Kidney (tissue), 13 donors: ENCODE measurements at regions not wholly inside any gene's neighbourhood (a gene's known extent, or its start where the extent isn't known, plus 50 kb on each side); places are given as distances from the start of the nearest gene placed in this dataset.

Experiments
- DNase-seq, 5 donors: peaks; one replicate each; pipeline ENCODE4 v3.0.0-alpha.2; 2013 to 2020
- FAIRE-seq: peaks from 2 replicates; lab custom pipeline; 2012; peaks lifted over from hg19 to GRCh38; lab: Jason Lieb, UNC
- H3K27ac ChIP-seq, 2 donors: one replicate each; pipeline ENCODE4 v1.7.0; 2013; ENCODE audit warnings: low read depth in 2 of 2, low read length in 2 of 2, inconsistent platforms in 1 of 2
- H3K27me3 ChIP-seq: one replicate; pipeline ENCODE4 v1.7.1; 2013; ENCODE audit warnings: low read length, inconsistent platforms; ENCODE audit not compliant: control insufficient read depth, insufficient read depth
- H3K36me3 ChIP-seq, 3 donors: one replicate each; pipeline versions ENCODE4 v1.7.0 to v1.7.1; 2013; ENCODE audit warnings: low read length in 3 of 3, control low read depth in 1 of 3, inconsistent platforms in 1 of 3; ENCODE audit not compliant: insufficient read depth in 3 of 3, control insufficient read depth in 2 of 3
- H3K4me1 ChIP-seq, 3 donors: one replicate each; pipeline versions ENCODE4 v1.7.0 to v1.7.1; 2013; ENCODE audit warnings: low read length in 3 of 3, inconsistent platforms in 1 of 3, low read depth in 1 of 3; ENCODE audit not compliant: control insufficient read depth in 2 of 3, insufficient read depth in 2 of 3
- H3K4me3 ChIP-seq, 3 donors: one replicate each; pipeline versions ENCODE4 v1.7.0 to v1.8.1; 2013; ENCODE audit warnings: low read length in 3 of 3, control low read depth in 1 of 3, inconsistent platforms in 1 of 3
- H3K9ac ChIP-seq, 3 donors: one replicate each; pipeline versions ENCODE4 v1.7.0 to v1.7.1; 2013; ENCODE audit warnings: low read length in 3 of 3, control low read depth in 1 of 3, inconsistent platforms in 1 of 3
- H3K9me3 ChIP-seq, 3 donors: one replicate each; pipeline versions ENCODE4 v1.7.0 to v1.7.1; 2013; ENCODE audit warnings: low read length in 3 of 3, control low read depth in 1 of 3, inconsistent platforms in 1 of 3; ENCODE audit not compliant: control insufficient read depth in 2 of 3, insufficient read depth in 1 of 3
- CTCF ChIP-seq: IDR thresholded peaks from 3 replicates; pipeline ENCODE4 v1.5.1; 2012; ENCODE audit warnings: mild to moderate bottlenecking, moderate library complexity, borderline replicate concordance; ENCODE audit not compliant: insufficient read depth; ENCODE audit errors: extremely low read depth
- intact Hi-C: fragments of 100-400 bp; cut with DNase I; formaldehyde crosslinking; loops from one replicate; pipeline ENCODE4 v1.11.1; 2022
- donor health status: control.
- donor health status: control.
- donor health status: control.
- donor health status: control.
- donor health status: control.
- donor health status: DM: yes; HTN: yes; CAD: no.
- donor health status: Normal renal cell carcinoma (clear cell type).

- H3K27ac ChIP-seq: no peak overlapping the region
Measured at GRCh38 chr1:238955934-238956333, 430.4 kb upstream of the CHRM3 start.

GRCh38 chr1:238954865-238955264, 431.5 kb upstream of the CHRM3 start:
- H3K4me1 ChIP-seq: no peaks in the 10 kb centered on the region
- H3K4me3 ChIP-seq: no peak overlapping the region
- intact Hi-C loops: no loop called here
- FAIRE-seq (no peak), DNase-seq (no peak)
- no peaks in the 10 kb centered on the region for H3K9me3 ChIP-seq
- no peaks in the 10 kb centered on the region for H3K27me3 ChIP-seq
- TF ChIP-seq CTCF: no peak
- no peak overlapping the region for H3K9ac ChIP-seq
- H3K27ac ChIP-seq: no peak overlapping the region
- H3K36me3 ChIP-seq: no peaks in the 10 kb centered on the region

More at GRCh38 chr1:238955934-238956333, 430.4 kb upstream of the CHRM3 start:
- H3K4me3 ChIP-seq: no peak overlapping the region
- no peaks in the 10 kb centered on the region for H3K4me1 ChIP-seq
- no peaks in the 10 kb centered on the region for H3K9me3 ChIP-seq
- FAIRE-seq (no peak), DNase-seq (no peak)
- intact Hi-C loops: no loop called here
- no peaks in the 10 kb centered on the region for H3K36me3 ChIP-seq
- TF ChIP-seq CTCF: no peak
- H3K9ac ChIP-seq: no peak overlapping the region
- H3K27me3 ChIP-seq: no peaks in the 10 kb centered on the region

- Histone ChIP-seq H3K27me3 (no peaks in the 10 kb centered on the region), H3K36me3 (no peaks in the 10 kb centered on the region), H3K27ac (no peak overlapping the region), H3K9ac (no peak overlapping the region), H3K4me1 (no peaks in the 10 kb centered on the region), H3K9me3 (no peaks in the 10 kb centered on the region), H3K4me3 (no peak overlapping the region)
- no peak for TF ChIP-seq CTCF
- FAIRE-seq (no peak), DNase-seq (peak in 2 of 5 donors; percentile 2 to 5)
- intact Hi-C loops: no loop called here
Measured at GRCh38 chr1:238953448-238954010, 432.8 kb upstream of the CHRM3 start.

- Histone ChIP-seq H3K9me3 (no peaks in the 10 kb centered on the region), H3K9ac (no peak overlapping the region), H3K4me3 (no peak overlapping the region), H3K27ac (no peak overlapping the region), H3K4me1 (no peaks in the 10 kb centered on the region), H3K27me3 (no peaks in the 10 kb centered on the region), H3K36me3 (no peaks in the 10 kb centered on the region)
- TF ChIP-seq CTCF: peak; percentile 47
- DNase-seq (peak in 2 of 5 donors; percentile 48 to 54), FAIRE-seq (peak; percentile 13)
- intact Hi-C loops: no loop called here
Measured at GRCh38 chr1:238951809-238952208, 434.6 kb upstream of the CHRM3 start.
